Right lobe of liver (tissue), 6 donors: ENCODE measurements at regions not wholly inside any gene's neighbourhood (a gene's known extent, or its start where the extent isn't known, plus 50 kb on each side); places are given as distances from the start of the nearest gene placed in this dataset.

Source experiments
- ATAC-seq, 4 donors: fragments of 200-7000 bp; cut with Tn5 transposase; one replicate each; pipeline ENCODE4 v1.9.1; 2020; ENCODE audit warnings: mild to moderate bottlenecking in 4 of 4, moderate library complexity in 4 of 4
- DNase-seq, 3 donors: peaks; one replicate each; pipeline ENCODE4 v3.0.0-alpha.2; 2020
- H3K27ac ChIP-seq, 3 donors: fragments of 200-600 bp; one replicate each; pipeline ENCODE4 v1.8.0; 2022
- H3K27me3 ChIP-seq, 2 donors: fragments of 200-600 bp; one replicate each; pipeline ENCODE4 v1.8.0; 2022
- H3K36me3 ChIP-seq, 4 donors: fragments of 200-600 bp; sonication (generic) in 1 of 4; one replicate each; pipeline versions ENCODE4 v1.5.1 to v1.8.0; 2017 to 2022; ENCODE audit warnings: control low read depth in 1 of 4
- H3K4me1 ChIP-seq, 4 donors: fragments of 200-600 bp; sonication (generic) in 1 of 4; one replicate each; pipeline versions ENCODE4 v1.5.1 to v1.8.0; 2017 to 2022; ENCODE audit warnings: control low read depth in 1 of 4
- H3K4me3 ChIP-seq, 3 donors: fragments of 200-600 bp; one replicate each; pipeline ENCODE4 v1.8.0; 2022
- H3K9me3 ChIP-seq, 4 donors: fragments of 200-600 bp; sonication (generic) in 1 of 4; one replicate each; pipeline versions ENCODE4 v1.5.1 to v1.8.0; 2017 to 2022; ENCODE audit warnings: control low read depth in 1 of 4
- POLR2A ChIP-seq: fragments of 450-650 bp; IDR thresholded peaks from one replicate; pipeline ENCODE4 v1.6.1; 2017; ENCODE audit warnings: antibody characterized with exemption, mild to moderate bottlenecking
- WGBS: methylation state at CpG from one replicate; pipeline ENCODE4 v1.1.6; 2018; ENCODE audit warnings: low coverage, low lambda C conversion rate; ENCODE audit not compliant: insufficient coverage; ENCODE audit errors: missing lambda C conversion rate; 5-methylcytosine and 5-hydroxymethylcytosine counted together
- intact Hi-C, 2 donors: fragments of 100-400 bp; cut with DNase I; formaldehyde crosslinking; loops; one replicate each; pipeline versions ENCODE4 v1.11.2 to v1.14.1; 2022
- TF ChIP-seq, protein P1 (sequence below), 4 donors: fragments of 200-600 bp in 3 of 4; fragments of 450-650 bp in 1 of 4; IDR thresholded peaks; one replicate each; pipeline versions ENCODE4 v1.5.1 to v1.8.0; 2016 to 2022; ENCODE audit warnings: antibody characterized with exemption in 4 of 4, mild to moderate bottlenecking in 2 of 4
- donor health status: DM: no; HTN: yes; CAD: no.
- donor health status: DM: no; HTN: no; CAD: no.
- donor health status: DM: no; HTN: no; CAD: no.
- donor health status: DM: no; HTN: yes; CAD: no.
- donor health status: DM: no; HTN: yes; CAD: no.

DNA sequence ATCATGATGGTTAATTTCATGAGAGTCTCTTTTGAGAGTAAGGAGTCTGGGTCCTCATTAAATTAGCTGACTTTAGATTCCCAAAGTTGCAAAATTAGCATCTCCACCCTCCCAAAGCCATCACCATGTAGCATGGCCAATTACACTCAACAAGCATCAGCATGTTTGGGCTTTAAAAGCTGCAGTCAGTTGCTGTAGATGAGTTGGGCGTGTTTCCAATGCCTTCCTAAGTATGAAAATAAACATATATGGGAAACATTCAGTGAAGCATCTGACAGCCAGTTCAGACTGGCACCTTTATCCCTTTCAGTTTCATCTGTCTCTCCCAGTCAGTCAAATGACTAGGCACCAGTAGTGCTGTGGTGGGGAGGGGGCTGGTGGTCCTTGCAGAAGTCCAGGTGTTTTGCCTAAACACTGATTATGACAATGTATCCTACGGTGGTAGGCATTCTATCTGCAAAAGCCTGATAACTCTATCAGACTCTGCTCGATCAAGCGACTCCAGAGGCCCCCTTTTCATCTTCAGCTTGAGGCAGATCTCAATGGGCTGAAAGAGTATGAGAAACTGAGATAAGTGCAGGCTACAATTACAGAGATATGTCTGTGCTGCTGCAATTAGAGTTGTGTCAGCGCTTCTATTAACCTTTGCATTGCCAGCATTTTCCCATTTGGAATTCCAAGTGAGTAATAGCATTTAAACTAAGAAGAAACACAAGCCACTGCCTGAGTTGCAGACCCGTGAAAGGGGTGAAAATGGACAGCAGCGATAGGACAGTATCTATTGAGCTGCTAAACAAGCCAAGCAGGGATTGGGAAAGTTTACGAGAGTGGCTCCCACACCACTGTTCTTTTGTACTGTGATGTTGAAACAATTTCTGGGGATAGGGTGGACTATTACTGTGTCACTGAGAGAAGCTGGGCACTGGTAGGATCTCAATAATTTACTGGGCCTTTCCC is 67.3 kb upstream of the SPOPL start:
- TF ChIP-seq POLR2A, result no peak
- TF ChIP-seq, protein P1, sequence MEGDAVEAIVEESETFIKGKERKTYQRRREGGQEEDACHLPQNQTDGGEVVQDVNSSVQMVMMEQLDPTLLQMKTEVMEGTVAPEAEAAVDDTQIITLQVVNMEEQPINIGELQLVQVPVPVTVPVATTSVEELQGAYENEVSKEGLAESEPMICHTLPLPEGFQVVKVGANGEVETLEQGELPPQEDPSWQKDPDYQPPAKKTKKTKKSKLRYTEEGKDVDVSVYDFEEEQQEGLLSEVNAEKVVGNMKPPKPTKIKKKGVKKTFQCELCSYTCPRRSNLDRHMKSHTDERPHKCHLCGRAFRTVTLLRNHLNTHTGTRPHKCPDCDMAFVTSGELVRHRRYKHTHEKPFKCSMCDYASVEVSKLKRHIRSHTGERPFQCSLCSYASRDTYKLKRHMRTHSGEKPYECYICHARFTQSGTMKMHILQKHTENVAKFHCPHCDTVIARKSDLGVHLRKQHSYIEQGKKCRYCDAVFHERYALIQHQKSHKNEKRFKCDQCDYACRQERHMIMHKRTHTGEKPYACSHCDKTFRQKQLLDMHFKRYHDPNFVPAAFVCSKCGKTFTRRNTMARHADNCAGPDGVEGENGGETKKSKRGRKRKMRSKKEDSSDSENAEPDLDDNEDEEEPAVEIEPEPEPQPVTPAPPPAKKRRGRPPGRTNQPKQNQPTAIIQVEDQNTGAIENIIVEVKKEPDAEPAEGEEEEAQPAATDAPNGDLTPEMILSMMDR (IDR thresholded peaks at IDR 0.05), result no peak
- Histone ChIP-seq H3K4me1 (peaks cover 0 to 30% (median 2%) of the 10 kb centered on the region in 4 donors), H3K36me3 (no peaks in the 10 kb centered on the region), H3K4me3 (no peak overlapping the region), H3K27ac (peak overlapping the region in 1 of 3 donors; percentile 8), H3K27me3 (no peaks in the 10 kb centered on the region), H3K9me3 (no peaks in the 10 kb centered on the region)
- intact Hi-C loops, result no loop called here
- ATAC-seq (peak; percentile 63 to 90 (median 88)), DNase-seq (no peak)
- 60% methylated on average over 7 of the region's 8 CpGs for WGBS

DNA sequence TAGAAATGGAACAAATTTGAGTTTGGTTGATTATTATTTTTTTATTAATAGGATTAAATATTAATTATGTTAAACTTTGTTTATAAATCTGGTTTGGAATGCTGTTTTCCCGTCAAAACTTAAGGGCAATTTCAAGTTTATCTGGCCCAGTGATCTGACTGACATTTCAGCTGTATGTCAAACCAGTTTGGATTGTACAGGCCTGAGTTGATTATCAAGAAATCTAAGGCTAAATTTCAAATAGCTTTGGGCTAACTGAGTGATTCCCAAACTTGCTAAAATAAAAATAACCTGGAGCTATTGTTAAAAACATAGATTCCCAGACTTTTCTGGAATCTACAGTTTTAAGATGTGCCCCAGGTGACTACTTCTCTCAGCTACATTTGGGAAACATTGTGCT is 65.9 kb upstream of the SPOPL start:
- 41% methylated on average over 1 of the region's 1 CpG for WGBS

DNA sequence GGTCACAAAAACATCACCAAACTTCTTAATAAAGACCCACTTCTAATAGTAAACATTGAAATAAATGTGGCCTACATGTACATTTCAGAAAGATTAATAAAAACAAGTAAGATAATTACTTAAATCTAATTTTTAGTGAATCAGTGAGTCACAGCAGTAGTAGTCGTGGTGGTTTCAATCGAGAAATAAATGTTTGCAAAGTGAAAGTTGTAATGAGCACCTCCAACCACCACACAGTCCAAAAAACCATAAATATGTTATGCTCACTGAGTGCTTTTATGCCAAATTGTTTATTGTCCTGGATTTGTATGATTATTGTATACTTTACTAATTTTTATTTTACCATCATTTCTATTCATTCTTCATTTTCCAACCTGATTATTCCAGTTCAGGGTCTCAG is 61.8 kb upstream of the SPOPL start:
- no peak overlapping the region for H3K4me3 ChIP-seq
- 85% methylated on average over 2 of the region's 2 CpGs for WGBS
- ATAC-seq (no peak), DNase-seq (no peak)
- H3K27ac ChIP-seq, result no peak overlapping the region
- TF ChIP-seq, protein P1 (IDR thresholded peaks at IDR 0.05), result no peak
- TF ChIP-seq POLR2A, result no peak
- H3K4me1 ChIP-seq, result peaks cover 0 to 21% (median 2%) of the 10 kb centered on the region in 4 donors
- no peaks in the 10 kb centered on the region for H3K27me3 ChIP-seq
- intact Hi-C loops, result no loop called here
- no peaks in the 10 kb centered on the region for H3K9me3 ChIP-seq
- no peaks in the 10 kb centered on the region for H3K36me3 ChIP-seq

More for the DNA sequence above, 65.9 kb upstream of the SPOPL start:
- H3K27ac ChIP-seq, result no peak overlapping the region
- no peaks in the 10 kb centered on the region for H3K36me3 ChIP-seq
- intact Hi-C loops, result no loop called here
- no peak overlapping the region for H3K4me3 ChIP-seq
- H3K27me3 ChIP-seq, result no peaks in the 10 kb centered on the region
- peaks cover 0 to 30% (median 2%) of the 10 kb centered on the region in 4 donors for H3K4me1 ChIP-seq
- DNase-seq (no peak), ATAC-seq (no peak)
- no peaks in the 10 kb centered on the region for H3K9me3 ChIP-seq
- TF ChIP-seq POLR2A, result no peak
- TF ChIP-seq, protein P1 (IDR thresholded peaks at IDR 0.05), result no peak

DNA sequence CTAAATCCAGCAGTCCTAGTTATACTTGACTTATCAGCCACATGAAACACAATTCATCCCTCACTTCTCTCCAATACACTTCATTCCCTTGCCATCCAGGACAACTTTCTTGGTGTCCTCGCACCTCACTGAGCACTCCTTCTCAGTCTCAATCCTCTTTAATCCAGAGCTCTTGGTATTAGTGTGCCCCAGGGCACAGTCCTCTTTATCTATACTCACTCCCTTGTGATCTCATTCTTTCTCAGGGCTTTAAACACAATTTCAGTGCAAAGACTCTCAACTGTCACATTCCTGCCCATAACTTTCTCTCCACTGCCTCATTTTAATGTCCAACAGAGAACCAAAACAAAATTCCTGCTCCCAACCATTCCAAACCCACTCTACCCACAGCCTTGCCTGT is 60.8 kb upstream of the SPOPL start:
- Histone ChIP-seq H3K4me1 (peaks cover 0 to 18% (median 2%) of the 10 kb centered on the region in 4 donors), H3K27ac (no peak overlapping the region), H3K36me3 (no peaks in the 10 kb centered on the region), H3K9me3 (no peaks in the 10 kb centered on the region), H3K27me3 (no peaks in the 10 kb centered on the region), H3K4me3 (no peak overlapping the region)
- DNase-seq (no peak), ATAC-seq (no peak)
- 86% methylated on average over 1 of the region's 1 CpG for WGBS
- TF ChIP-seq, protein P1 (IDR thresholded peaks at IDR 0.05), result no peak
- no peak for TF ChIP-seq POLR2A
- intact Hi-C loops, result no loop called here
